Smooth muscle cell of the brain vasculature (primary cell): ENCODE measurements at regions not wholly inside any gene's neighbourhood (a gene's known extent, or its start where the extent isn't known, plus 50 kb on each side); places are given as distances from the start of the nearest gene placed in this dataset.
"Not testable (repeated sequence)": the region's sequence is repeated elsewhere in the genome, so short reads cannot be mapped to it uniquely, and the experiment has no call there.

Source experiments
- DNase-seq: peaks from one replicate; pipeline ENCODE4 v3.0.0-alpha.2; 2012; ENCODE audit warnings: low read depth, low spot score

GRCh38 chr16:64130140-64130539 lies 991.7 kb downstream of the CDH11 start:
- DNase-seq: no peak

- DNase-seq: no peak
These were observed 999.7 kb downstream of the CDH11 start for GRCh38 chr16:64122177-64122576.

- DNase-seq: no peak
These were observed 1000.4 kb downstream of the CDH11 start for GRCh38 chr16:64121473-64121872.

GRCh38 chr16:64116151-64116550 lies 1005.7 kb downstream of the CDH11 start:
- DNase-seq: no peak

- DNase-seq: no peak
These were observed 1012.6 kb downstream of the CDH11 start for GRCh38 chr16:64109241-64109640.

- no peak for DNase-seq
These were observed 1019.2 kb downstream of the CDH11 start for GRCh38 chr16:64102654-64103053.

- DNase-seq: no peak
These were observed 1023.4 kb downstream of the CDH11 start for GRCh38 chr16:64098451-64098850.

- no peak for DNase-seq
These were observed 1025.2 kb downstream of the CDH11 start for GRCh38 chr16:64096689-64097088.

- DNase-seq: no peak
These were observed 1026.8 kb downstream of the CDH11 start for GRCh38 chr16:64094992-64095634.

GRCh38 chr16:64094181-64094965 lies 1027.5 kb downstream of the CDH11 start:
- DNase-seq: no peak

- no peak for DNase-seq
These were observed 1029.6 kb downstream of the CDH11 start for GRCh38 chr16:64092271-64092670.

GRCh38 chr16:64090327-64090726 lies 1031.5 kb downstream of the CDH11 start:
- no peak for DNase-seq

- no peak for DNase-seq
These were observed 1032.2 kb downstream of the CDH11 start for GRCh38 chr16:64089697-64090096.

- DNase-seq: no peak
These were observed 1033.0 kb downstream of the CDH11 start for GRCh38 chr16:64088838-64089237.

- no peak for DNase-seq
These were observed 1036.6 kb downstream of the CDH11 start for GRCh38 chr16:64085296-64085695.

- DNase-seq: no peak
These were observed 1037.2 kb downstream of the CDH11 start for GRCh38 chr16:64084706-64085105.

GRCh38 chr16:64083428-64084129 lies 1038.3 kb downstream of the CDH11 start:
- DNase-seq: no peak

GRCh38 chr16:64077242-64077641 lies 1044.6 kb downstream of the CDH11 start:
- no peak for DNase-seq

- DNase-seq: no peak
These were observed 1047.2 kb downstream of the CDH11 start for GRCh38 chr16:64074706-64075105.

GRCh38 chr16:64072131-64072730 lies 1049.6 kb downstream of the CDH11 start:
- DNase-seq: not testable (repeated sequence)

GRCh38 chr16:64065523-64065922 lies 1056.3 kb downstream of the CDH11 start:
- DNase-seq: no peak

- DNase-seq: no peak
These were observed 1060.2 kb downstream of the CDH11 start for GRCh38 chr16:64061621-64062020.
